HL-60 (cell line): ENCODE measurements at regions not wholly inside any gene's neighbourhood (a gene's known extent, or its start where the extent isn't known, plus 50 kb on each side); places are given as distances from the start of the nearest gene placed in this dataset.

Experiments used
- DNase-seq, 2 experiments: peaks; one replicate each; pipeline ENCODE4 v3.0.0-alpha.2; 2010 to 2020; ENCODE audit warnings: low read depth in 1 of 2, low spot score in 1 of 2
- H3K27ac ChIP-seq: fragments of 250-450 bp; sonication (Bioruptor Pico); replicated peaks from 2 replicates; pipeline ENCODE4 v1.5.1; 2020; ENCODE audit warnings: mild to moderate bottlenecking, moderate library complexity
- H3K27me3 ChIP-seq: fragments of 250-450 bp; sonication (Bioruptor Pico); 2 replicates; pipeline ENCODE4 v1.5.1; 2021; ENCODE audit warnings: mild to moderate bottlenecking, moderate library complexity; ENCODE audit not compliant: insufficient read depth, poor library complexity, severe bottlenecking
- H3K4me3 ChIP-seq: replicated peaks from 2 replicates; pipeline ENCODE4 v1.5.1; 2011; ENCODE audit warnings: mild to moderate bottlenecking, control low read depth, low read length; ENCODE audit not compliant: insufficient read depth
- GABPA ChIP-seq: IDR thresholded peaks from 2 replicates; pipeline ENCODE4 v1.6.1; 2012; ENCODE audit warnings: low read depth
- POLR2AphosphoS5 ChIP-seq: IDR thresholded peaks from 2 replicates; pipeline ENCODE4 v1.6.1; 2012; ENCODE audit warnings: low read depth
- SPI1 ChIP-seq: IDR thresholded peaks from 2 replicates; pipeline ENCODE4 v1.6.1; 2012; ENCODE audit warnings: low read depth, mild to moderate bottlenecking, borderline replicate concordance
- TF ChIP-seq, protein P1 (sequence below): IDR thresholded peaks from 2 replicates; pipeline ENCODE4 v1.6.1; 2012; ENCODE audit warnings: low read depth; ENCODE audit not compliant: insufficient replicate concordance
- TF ChIP-seq, protein P2 (sequence below): IDR thresholded peaks from one replicate; pipeline ENCODE4 v1.5.1; 2011; ENCODE audit warnings: low read length, control low read depth, inconsistent platforms; ENCODE audit not compliant: insufficient read depth

DNA sequence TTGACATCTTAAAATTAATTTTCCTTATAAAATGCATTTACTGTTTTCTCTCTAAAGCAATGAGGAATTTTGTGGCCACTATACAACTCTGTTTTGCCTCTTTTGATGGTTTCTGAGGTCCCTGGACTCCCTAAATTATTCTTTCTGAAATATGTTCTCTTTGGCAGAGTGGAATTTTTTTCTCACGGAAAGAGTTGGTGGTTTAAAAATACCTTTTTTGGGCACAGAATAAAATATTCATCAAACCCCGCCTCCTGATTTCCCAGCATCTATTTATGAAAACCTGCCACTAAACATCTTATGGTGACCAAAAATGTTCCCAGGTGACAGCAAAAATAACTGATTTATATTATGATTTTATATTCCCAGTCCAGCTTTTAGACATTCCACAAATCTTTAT, 165.3 kb upstream of the SYT6 start:
- Histone ChIP-seq H3K4me3 (no peak overlapping the region), H3K27ac (no peak overlapping the region), H3K27me3 (peaks cover 3% of the 10 kb centered on the region)
- TF ChIP-seq POLR2AphosphoS5 (no peak), GABPA (no peak), SPI1 (no peak)
- TF ChIP-seq, protein P1, sequence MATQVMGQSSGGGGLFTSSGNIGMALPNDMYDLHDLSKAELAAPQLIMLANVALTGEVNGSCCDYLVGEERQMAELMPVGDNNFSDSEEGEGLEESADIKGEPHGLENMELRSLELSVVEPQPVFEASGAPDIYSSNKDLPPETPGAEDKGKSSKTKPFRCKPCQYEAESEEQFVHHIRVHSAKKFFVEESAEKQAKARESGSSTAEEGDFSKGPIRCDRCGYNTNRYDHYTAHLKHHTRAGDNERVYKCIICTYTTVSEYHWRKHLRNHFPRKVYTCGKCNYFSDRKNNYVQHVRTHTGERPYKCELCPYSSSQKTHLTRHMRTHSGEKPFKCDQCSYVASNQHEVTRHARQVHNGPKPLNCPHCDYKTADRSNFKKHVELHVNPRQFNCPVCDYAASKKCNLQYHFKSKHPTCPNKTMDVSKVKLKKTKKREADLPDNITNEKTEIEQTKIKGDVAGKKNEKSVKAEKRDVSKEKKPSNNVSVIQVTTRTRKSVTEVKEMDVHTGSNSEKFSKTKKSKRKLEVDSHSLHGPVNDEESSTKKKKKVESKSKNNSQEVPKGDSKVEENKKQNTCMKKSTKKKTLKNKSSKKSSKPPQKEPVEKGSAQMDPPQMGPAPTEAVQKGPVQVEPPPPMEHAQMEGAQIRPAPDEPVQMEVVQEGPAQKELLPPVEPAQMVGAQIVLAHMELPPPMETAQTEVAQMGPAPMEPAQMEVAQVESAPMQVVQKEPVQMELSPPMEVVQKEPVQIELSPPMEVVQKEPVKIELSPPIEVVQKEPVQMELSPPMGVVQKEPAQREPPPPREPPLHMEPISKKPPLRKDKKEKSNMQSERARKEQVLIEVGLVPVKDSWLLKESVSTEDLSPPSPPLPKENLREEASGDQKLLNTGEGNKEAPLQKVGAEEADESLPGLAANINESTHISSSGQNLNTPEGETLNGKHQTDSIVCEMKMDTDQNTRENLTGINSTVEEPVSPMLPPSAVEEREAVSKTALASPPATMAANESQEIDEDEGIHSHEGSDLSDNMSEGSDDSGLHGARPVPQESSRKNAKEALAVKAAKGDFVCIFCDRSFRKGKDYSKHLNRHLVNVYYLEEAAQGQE = no peak
- TF ChIP-seq, protein P2, sequence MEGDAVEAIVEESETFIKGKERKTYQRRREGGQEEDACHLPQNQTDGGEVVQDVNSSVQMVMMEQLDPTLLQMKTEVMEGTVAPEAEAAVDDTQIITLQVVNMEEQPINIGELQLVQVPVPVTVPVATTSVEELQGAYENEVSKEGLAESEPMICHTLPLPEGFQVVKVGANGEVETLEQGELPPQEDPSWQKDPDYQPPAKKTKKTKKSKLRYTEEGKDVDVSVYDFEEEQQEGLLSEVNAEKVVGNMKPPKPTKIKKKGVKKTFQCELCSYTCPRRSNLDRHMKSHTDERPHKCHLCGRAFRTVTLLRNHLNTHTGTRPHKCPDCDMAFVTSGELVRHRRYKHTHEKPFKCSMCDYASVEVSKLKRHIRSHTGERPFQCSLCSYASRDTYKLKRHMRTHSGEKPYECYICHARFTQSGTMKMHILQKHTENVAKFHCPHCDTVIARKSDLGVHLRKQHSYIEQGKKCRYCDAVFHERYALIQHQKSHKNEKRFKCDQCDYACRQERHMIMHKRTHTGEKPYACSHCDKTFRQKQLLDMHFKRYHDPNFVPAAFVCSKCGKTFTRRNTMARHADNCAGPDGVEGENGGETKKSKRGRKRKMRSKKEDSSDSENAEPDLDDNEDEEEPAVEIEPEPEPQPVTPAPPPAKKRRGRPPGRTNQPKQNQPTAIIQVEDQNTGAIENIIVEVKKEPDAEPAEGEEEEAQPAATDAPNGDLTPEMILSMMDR = no peak
- DNase-seq = no peak

DNA sequence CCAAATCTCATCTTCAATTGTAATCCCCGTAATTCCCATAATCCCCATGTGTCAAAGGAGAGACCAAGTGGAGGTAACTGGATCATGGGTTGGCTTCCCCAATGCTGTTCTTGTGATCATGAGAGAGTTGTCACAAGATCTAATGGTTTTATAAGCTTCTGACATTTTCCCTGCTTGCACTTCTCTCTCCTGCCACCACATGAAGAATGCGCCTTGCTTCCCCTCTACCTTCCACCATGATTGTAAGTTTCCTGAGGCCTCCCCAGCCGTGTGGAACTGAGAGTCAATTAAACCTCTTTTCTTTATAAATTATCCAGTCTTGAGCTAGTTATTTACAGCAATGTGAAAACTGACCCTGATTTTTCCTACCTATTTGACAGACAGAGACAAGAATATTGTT, 162.5 kb upstream of the SYT6 start:
- no peak for DNase-seq
- Histone ChIP-seq H3K4me3 (no peak overlapping the region), H3K27ac (no peak overlapping the region), H3K27me3 (peaks cover 3% of the 10 kb centered on the region)
- TF ChIP-seq SPI1 (no peak), POLR2AphosphoS5 (no peak), GABPA (no peak)
- TF ChIP-seq, protein P2 = no peak
- TF ChIP-seq, protein P1 = no peak

DNA sequence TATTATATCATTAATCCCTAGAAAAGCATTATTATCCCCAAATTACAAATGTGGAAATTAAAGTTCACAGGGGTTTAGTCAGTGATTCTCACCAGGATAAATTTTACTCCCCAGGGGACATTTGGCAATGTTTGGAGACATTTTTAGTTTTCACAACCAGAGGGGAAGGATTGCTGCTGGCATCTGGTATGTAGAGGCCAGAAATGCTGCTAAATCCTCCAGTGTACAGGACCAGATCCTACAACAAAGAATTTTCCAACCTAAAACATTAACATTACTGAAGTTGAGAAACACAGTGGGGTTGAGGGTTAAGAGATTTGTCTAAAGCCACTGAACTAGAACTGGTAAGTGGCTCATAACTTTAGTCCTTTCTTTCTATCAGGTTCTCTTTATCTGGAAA, 162.0 kb upstream of the SYT6 start:
- TF ChIP-seq POLR2AphosphoS5 = no peak
- TF ChIP-seq, protein P2 = no peak
- TF ChIP-seq, protein P1 = no peak
- TF ChIP-seq SPI1 = no peak
- no peak for TF ChIP-seq GABPA
- no peak for DNase-seq
- no peak overlapping the region for H3K27ac ChIP-seq
- no peak overlapping the region for H3K4me3 ChIP-seq
- H3K27me3 ChIP-seq = peaks cover under 1% of the 10 kb centered on the region
